IMR-90 (cell line): ENCODE measurements at regions not wholly inside any gene's neighbourhood (a gene's known extent, or its start where the extent isn't known, plus 50 kb on each side); places are given as distances from the start of the nearest gene placed in this dataset.

Source experiments
- ATAC-seq: fragments of 200-7000 bp; cut with Tn5 transposase; 2 replicates; pipeline ENCODE4 v1.9.1; 2020; ENCODE audit warnings: low read depth, mild to moderate bottlenecking, moderate library complexity
- BruUV-seq: library from RNA; stranded (reverse); fragments of 400-500 nt; replicated peaks from 2 replicates; lab custom pipeline; 2021; lab: Mats Ljungman, UMichigan
- CTCF ChIA-PET: fragments of 300-600 bp; formaldehyde crosslinking; extraction: SDS; loops from one replicate; lab custom pipeline; 2021; ENCODE audit warnings: antibody characterized with exemption; lab: Yijun Ruan, JAX
- POLR2A ChIA-PET: fragments of 300-600 bp; sonication (Branson Sonifier 250); formaldehyde crosslinking; loops from one replicate; lab custom pipeline; 2022; ENCODE audit warnings: antibody characterized with exemption; ENCODE audit not compliant: unreplicated experiment; lab: Charles Lee
- DNase-seq: peaks from one replicate; pipeline ENCODE4 v3.0.0; 2013
- H2AFZ ChIP-seq: replicated peaks from 2 replicates; pipeline ENCODE3; 2013; ENCODE audit warnings: low read length, mild to moderate bottlenecking; ENCODE audit not compliant: poor library complexity
- H2AK5ac ChIP-seq: 2 replicates; pipeline ENCODE4 v1.6.1; 2013; ENCODE audit warnings: low read depth, low read length, inconsistent platforms
- H2AK9ac ChIP-seq: replicated peaks from 2 replicates; pipeline ENCODE3; 2013; ENCODE audit warnings: mild to moderate bottlenecking, low read depth, low read length, moderate library complexity; ENCODE audit not compliant: poor library complexity
- H2BK120ac ChIP-seq: 2 replicates; pipeline ENCODE4 v1.6.1; 2013; ENCODE audit warnings: low read depth, low read length, inconsistent platforms
- H2BK15ac ChIP-seq: 3 replicates; pipeline ENCODE4 v1.6.1; 2013; ENCODE audit warnings: low read depth, low read length, inconsistent platforms
- H2BK20ac ChIP-seq: 2 replicates; pipeline ENCODE4 v1.6.1; 2013; ENCODE audit warnings: low read depth, mild to moderate bottlenecking, inconsistent platforms, low read length, moderate library complexity
- H2BK5ac ChIP-seq: 2 replicates; pipeline ENCODE4 v1.6.1; 2013; ENCODE audit warnings: mild to moderate bottlenecking, low read depth, low read length, inconsistent platforms; ENCODE audit not compliant: poor library complexity, severe bottlenecking
- H3K14ac ChIP-seq: replicated peaks from 2 replicates; pipeline ENCODE4 v1.6.1; 2013; ENCODE audit warnings: low read depth, low read length, inconsistent platforms
- H3K18ac ChIP-seq: 2 replicates; pipeline ENCODE4 v1.6.1; 2013; ENCODE audit warnings: low read depth, low read length, control low read depth
- H3K23ac ChIP-seq: 2 replicates; pipeline ENCODE4 v1.6.1; 2013; ENCODE audit warnings: low read depth, low read length, inconsistent platforms
- H3K27ac ChIP-seq: 2 replicates; pipeline ENCODE4 v1.5.1; 2013; ENCODE audit warnings: mild to moderate bottlenecking, control low read depth, low read length; ENCODE audit not compliant: insufficient read depth
- H3K27me3 ChIP-seq: 2 replicates; pipeline ENCODE4 v1.6.1; 2013; ENCODE audit warnings: low read length; ENCODE audit not compliant: control insufficient read depth, insufficient read depth
- H3K36me3 ChIP-seq: 2 replicates; pipeline ENCODE4 v1.6.1; 2013; ENCODE audit warnings: low read length, mixed read lengths; ENCODE audit not compliant: control insufficient read depth, insufficient read depth
- H3K4ac ChIP-seq: 2 replicates; pipeline ENCODE4 v1.6.1; 2013; ENCODE audit warnings: low read depth, low read length, inconsistent platforms
- H3K4me1 ChIP-seq: 2 replicates; pipeline ENCODE4 v1.6.1; 2013; ENCODE audit warnings: low read length, mixed read lengths; ENCODE audit not compliant: control insufficient read depth, insufficient read depth
- H3K4me2 ChIP-seq: 2 replicates; pipeline ENCODE4 v1.6.1; 2013; ENCODE audit warnings: low read depth, mild to moderate bottlenecking, control low read depth, low read length, moderate library complexity
- H3K4me3 ChIP-seq: 2 replicates; pipeline ENCODE4 v1.5.1; 2013; ENCODE audit warnings: low read depth, mild to moderate bottlenecking, control low read depth, low read length, moderate library complexity; ENCODE audit not compliant: insufficient read depth
- H3K56ac ChIP-seq: 2 replicates; pipeline ENCODE4 v1.6.1; 2013; ENCODE audit warnings: low read length, inconsistent platforms; ENCODE audit not compliant: insufficient read depth; ENCODE audit errors: extremely low read depth
- H3K79me1 ChIP-seq, 2 experiments: 2 replicates each; pipeline ENCODE4 v1.6.1; 2013; ENCODE audit warnings: low read length in 2 of 2, inconsistent platforms in 1 of 2, low read depth in 1 of 2
- H3K9ac ChIP-seq: 2 replicates; pipeline ENCODE4 v1.6.1; 2013; ENCODE audit warnings: low read depth, low read length, control low read depth
- H3K9me1 ChIP-seq: 2 replicates; pipeline ENCODE4 v1.6.1; 2013; ENCODE audit warnings: low read length, inconsistent platforms; ENCODE audit not compliant: insufficient read depth
- H3K9me3 ChIP-seq: 2 replicates; pipeline ENCODE4 v1.6.1; 2013; ENCODE audit warnings: low read length; ENCODE audit not compliant: control insufficient read depth, insufficient read depth
- H4K20me1 ChIP-seq: 2 replicates; pipeline ENCODE4 v1.6.1; 2013; ENCODE audit warnings: low read length, inconsistent platforms; ENCODE audit not compliant: insufficient read depth
- H4K5ac ChIP-seq: 2 replicates; pipeline ENCODE4 v1.6.1; 2013; ENCODE audit warnings: mild to moderate bottlenecking, low read depth, low read length, control low read depth
- H4K8ac ChIP-seq, 2 experiments: 2 replicates each; pipeline ENCODE4 v1.6.1; 2013; ENCODE audit warnings: low read depth in 2 of 2, low read length in 2 of 2, control low read depth in 1 of 2, inconsistent platforms in 1 of 2
- H4K91ac ChIP-seq: 2 replicates; pipeline ENCODE4 v1.6.1; 2013; ENCODE audit warnings: low read depth, low read length, inconsistent platforms; ENCODE audit not compliant: insufficient read depth
- CHD1 ChIP-seq: IDR thresholded peaks from 2 replicates; pipeline ENCODE4 v1.6.1; 2012; ENCODE audit warnings: low read depth, low read length, improper control_type of control experiment
- POLR2A ChIP-seq: IDR thresholded peaks from 2 replicates; pipeline ENCODE4 v1.6.1; 2012; ENCODE audit warnings: mild to moderate bottlenecking, low read depth, low read length
- WGBS, 2 experiments: methylation state at CpG; one replicate each; pipeline versions ENCODE4 v1.1.5 to v1.1.7; 2013; ENCODE audit warnings: missing lambda C conversion rate in 2 of 2; ENCODE audit not compliant: insufficient read length in 1 of 2; ENCODE audit errors: extremely low coverage in 2 of 2; 5-methylcytosine and 5-hydroxymethylcytosine counted together
- dilution Hi-C: fragments of 300-500 bp; cut with HindIII; formaldehyde crosslinking; loops from one replicate; pipeline ENCODE4 v1.14.3; 2018; ENCODE audit warnings: low sequenced_read_pairs; ENCODE audit not compliant: unreplicated experiment
- in situ Hi-C: fragments of 300-500 bp; cut with MboI; formaldehyde crosslinking; loops from 3 replicates; pipeline ENCODE4 v1.14.3; 2019; ENCODE audit warnings: low sequenced_read_pairs, inconsistent platforms, mixed read lengths
- intact Hi-C: fragments of 100-400 bp; cut with micrococcal nuclease; formaldehyde crosslinking; loops from 2 replicates; pipeline ENCODE4 v1.10.0; 2022

GRCh38 chrX:43474321-43474720 is 181.8 kb upstream of the MAOA start:
- no peak overlapping the region for H4K5ac ChIP-seq
- no peak overlapping the region for H4K8ac ChIP-seq
- no CpG with 5 or more reads among the region's 2 CpGs for WGBS, 2 experiments
- no peak overlapping the region for H3K27ac ChIP-seq
- BruUV-seq, result no TSS peak
- ChIA-PET CTCF (no interaction called here), POLR2A (no interaction called here)
- H2BK15ac ChIP-seq, result no peak overlapping the region
- H3K4me3 ChIP-seq, result no peak overlapping the region
- no peak overlapping the region for H2AK9ac ChIP-seq
- TF ChIP-seq POLR2A (no peak), CHD1 (no peak)
- H3K4me2 ChIP-seq, result no peak overlapping the region
- no peak overlapping the region for H2BK20ac ChIP-seq
- no peak overlapping the region for H4K91ac ChIP-seq
- no peaks in the 10 kb centered on the region for H3K9me1 ChIP-seq
- intact Hi-C loops (no loop called here), dilution Hi-C loops (no loop called here), in situ Hi-C loops (no loop called here)
- no peak overlapping the region for H3K18ac ChIP-seq
- H3K9me3 ChIP-seq, result no peaks in the 10 kb centered on the region
- H3K9ac ChIP-seq, result no peak overlapping the region
- H3K23ac ChIP-seq, result no peak overlapping the region
- ATAC-seq (no peak), DNase-seq (no peak)
- H4K20me1 ChIP-seq, result no peaks in the 10 kb centered on the region
- H2BK5ac ChIP-seq, result no peak overlapping the region
- H3K4me1 ChIP-seq, result no peaks in the 10 kb centered on the region
- H3K36me3 ChIP-seq, result no peaks in the 10 kb centered on the region
- no peak overlapping the region for H3K56ac ChIP-seq
- no peak overlapping the region for H2AK5ac ChIP-seq
- no peak overlapping the region for H2BK120ac ChIP-seq
- no peak overlapping the region for H3K4ac ChIP-seq
- H3K79me1 ChIP-seq, result no peaks in the 10 kb centered on the region
- H2AFZ ChIP-seq, result no peak overlapping the region
- no peaks in the 10 kb centered on the region; the same call in 1 of the 2 replicates for H3K27me3 ChIP-seq
- no peak overlapping the region for H3K14ac ChIP-seq
